ENCODE measurements at regions not wholly inside any gene's neighbourhood (a gene's known extent, or its start where the extent isn't known, plus 50 kb on each side); places are given as distances from the start of the nearest gene placed in this dataset.

DNA sequence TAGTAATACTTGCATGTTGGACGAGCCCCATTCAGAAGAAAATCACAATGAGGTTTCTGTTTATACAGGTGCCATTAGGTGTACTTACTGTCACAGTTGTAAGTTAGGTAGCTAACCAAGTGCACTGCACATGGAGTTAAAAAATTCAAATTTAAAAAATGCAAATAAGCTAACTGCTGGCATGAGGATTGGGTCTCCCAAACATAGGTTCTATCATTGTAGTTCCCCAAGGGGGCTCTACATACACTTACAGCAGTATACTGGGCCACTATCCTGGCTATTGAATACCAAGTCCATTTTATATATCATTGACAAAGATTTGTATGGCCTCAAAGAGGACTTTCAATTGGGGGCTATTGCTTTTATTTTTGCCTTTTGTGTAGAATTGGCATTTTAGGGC, 153.4 kb downstream of the FMR1NB start:
- H3K27ac ChIP-seq (replicated peaks): no peak overlapping the region
- TF ChIP-seq, protein P1, sequence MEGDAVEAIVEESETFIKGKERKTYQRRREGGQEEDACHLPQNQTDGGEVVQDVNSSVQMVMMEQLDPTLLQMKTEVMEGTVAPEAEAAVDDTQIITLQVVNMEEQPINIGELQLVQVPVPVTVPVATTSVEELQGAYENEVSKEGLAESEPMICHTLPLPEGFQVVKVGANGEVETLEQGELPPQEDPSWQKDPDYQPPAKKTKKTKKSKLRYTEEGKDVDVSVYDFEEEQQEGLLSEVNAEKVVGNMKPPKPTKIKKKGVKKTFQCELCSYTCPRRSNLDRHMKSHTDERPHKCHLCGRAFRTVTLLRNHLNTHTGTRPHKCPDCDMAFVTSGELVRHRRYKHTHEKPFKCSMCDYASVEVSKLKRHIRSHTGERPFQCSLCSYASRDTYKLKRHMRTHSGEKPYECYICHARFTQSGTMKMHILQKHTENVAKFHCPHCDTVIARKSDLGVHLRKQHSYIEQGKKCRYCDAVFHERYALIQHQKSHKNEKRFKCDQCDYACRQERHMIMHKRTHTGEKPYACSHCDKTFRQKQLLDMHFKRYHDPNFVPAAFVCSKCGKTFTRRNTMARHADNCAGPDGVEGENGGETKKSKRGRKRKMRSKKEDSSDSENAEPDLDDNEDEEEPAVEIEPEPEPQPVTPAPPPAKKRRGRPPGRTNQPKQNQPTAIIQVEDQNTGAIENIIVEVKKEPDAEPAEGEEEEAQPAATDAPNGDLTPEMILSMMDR (IDR thresholded peaks at IDR 0.05; ENCODE audit: borderline replicate concordance): no peak
- H3K27me3 ChIP-seq (ENCODE audit: low read depth): no peaks in the 10 kb centered on the region
- intact Hi-C loops (cut with micrococcal nuclease): no loop called here
- H3K9me3 ChIP-seq (replicated peaks): no peaks in the 10 kb centered on the region
- no peak overlapping the region for H3K4me3 ChIP-seq
- H3K36me3 ChIP-seq: no peaks in the 10 kb centered on the region
- no peaks in the 10 kb centered on the region for H3K4me1 ChIP-seq
- no peak for DNase-seq

DNA sequence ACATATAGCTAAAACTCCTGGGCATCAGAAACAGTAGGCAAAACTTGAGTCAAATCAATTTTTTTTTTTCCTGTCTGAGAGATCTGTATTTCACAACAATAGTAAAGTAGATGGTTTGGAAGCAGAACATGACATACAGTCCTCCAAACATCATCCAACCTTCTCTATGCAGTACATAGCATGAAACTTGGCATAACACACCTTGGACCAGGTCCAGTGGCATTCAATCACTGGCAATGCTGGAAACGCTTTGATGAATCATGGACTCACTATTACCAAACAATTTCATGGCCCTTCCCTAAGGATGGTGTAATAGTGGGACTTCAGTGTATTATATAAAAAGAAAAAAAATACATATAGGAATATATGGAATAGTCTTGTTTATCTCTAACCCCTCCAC, 154.6 kb downstream of the FMR1NB start:
- no peaks in the 10 kb centered on the region for H3K36me3 ChIP-seq
- no peaks in the 10 kb centered on the region for H3K4me1 ChIP-seq
- TF ChIP-seq, protein P1 (IDR thresholded peaks at IDR 0.05; ENCODE audit: borderline replicate concordance): no peak
- DNase-seq: no peak
- H3K27me3 ChIP-seq (ENCODE audit: low read depth): no peaks in the 10 kb centered on the region
- no peaks in the 10 kb centered on the region for H3K9me3 ChIP-seq (replicated peaks)
- H3K27ac ChIP-seq (replicated peaks): no peak overlapping the region
- no peak overlapping the region for H3K4me3 ChIP-seq
- intact Hi-C loops (cut with micrococcal nuclease): no loop called here

DNA sequence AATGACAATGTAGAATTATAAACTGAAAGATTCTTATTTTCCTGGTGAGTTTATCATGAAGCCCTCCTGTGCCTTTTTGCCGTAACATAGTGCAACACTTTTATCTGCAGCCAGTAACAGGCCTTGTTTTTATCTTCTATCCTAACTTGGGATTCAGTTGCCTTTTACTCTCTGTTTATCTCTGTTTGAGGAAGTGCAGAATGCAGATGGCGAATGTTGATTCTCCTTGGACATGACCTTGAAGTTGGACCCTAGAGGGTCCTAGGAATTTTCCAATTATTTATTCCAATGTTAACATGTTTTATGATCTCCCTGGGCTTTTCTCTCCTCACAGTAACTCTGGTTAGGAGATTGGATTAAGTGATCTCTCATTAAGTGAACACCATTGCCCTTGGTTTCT, 165.0 kb downstream of the FMR1NB start:
- Histone ChIP-seq H3K27ac (replicated peaks) (no peak overlapping the region), H3K4me3 (no peak overlapping the region), H3K27me3 (ENCODE audit: low read depth) (no peaks in the 10 kb centered on the region), H3K36me3 (no peaks in the 10 kb centered on the region), H3K9me3 (replicated peaks) (no peaks in the 10 kb centered on the region), H3K4me1 (no peaks in the 10 kb centered on the region)
- DNase-seq: no peak
- intact Hi-C loops (cut with micrococcal nuclease): no loop called here
- TF ChIP-seq, protein P1 (IDR thresholded peaks at IDR 0.05; ENCODE audit: borderline replicate concordance): no peak

DNA sequence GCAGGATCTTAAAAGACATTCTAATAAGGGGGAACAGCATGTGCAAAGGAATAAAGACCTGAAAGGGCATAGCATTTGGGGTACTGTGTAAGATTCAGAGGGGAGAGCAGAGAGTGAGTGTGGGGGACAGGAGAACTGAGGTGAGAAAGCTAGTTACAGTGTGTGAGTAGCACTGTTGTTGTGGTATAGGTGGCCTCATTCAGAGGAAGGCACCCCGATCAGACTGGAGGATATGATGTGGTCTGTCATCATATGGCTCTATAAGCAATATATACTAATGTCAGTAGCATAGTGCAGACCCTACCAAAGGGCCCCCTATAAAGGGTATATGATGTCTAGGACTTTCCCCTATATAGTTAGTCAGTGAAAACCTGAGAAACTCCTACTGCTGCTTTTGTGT, 175.8 kb downstream of the FMR1NB start:
- TF ChIP-seq, protein P1 (IDR thresholded peaks at IDR 0.05; ENCODE audit: borderline replicate concordance): no peak
- no peak for DNase-seq
- H3K4me1 ChIP-seq: no peaks in the 10 kb centered on the region
- no peaks in the 10 kb centered on the region for H3K9me3 ChIP-seq (replicated peaks)
- H3K36me3 ChIP-seq: no peaks in the 10 kb centered on the region
- H3K27me3 ChIP-seq (ENCODE audit: low read depth): no peaks in the 10 kb centered on the region
- H3K27ac ChIP-seq (replicated peaks): no peak overlapping the region
- intact Hi-C loops (cut with micrococcal nuclease): no loop called here
- H3K4me3 ChIP-seq: no peak overlapping the region

DNA sequence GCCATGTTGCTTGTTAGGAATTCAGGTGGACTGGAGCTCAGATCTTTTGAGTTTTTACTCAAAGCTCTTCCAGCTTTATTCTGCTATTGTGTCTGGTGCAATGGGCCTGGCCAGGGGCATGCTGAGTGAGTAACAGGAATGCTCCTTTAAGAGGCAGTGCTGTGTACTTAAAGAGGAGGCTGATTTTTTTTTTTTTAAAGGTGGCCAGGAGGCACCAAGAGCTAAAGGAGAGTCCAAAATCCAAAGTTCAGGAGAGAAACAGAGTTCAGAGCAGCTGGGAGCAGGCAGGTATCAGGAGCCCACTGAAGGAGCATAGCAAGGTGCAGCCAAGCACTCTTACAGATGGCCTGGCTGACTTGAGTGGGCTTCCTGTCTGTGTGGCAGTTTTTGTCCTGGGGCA, 178.7 kb downstream of the FMR1NB start:
- TF ChIP-seq, protein P1 (IDR thresholded peaks at IDR 0.05; ENCODE audit: borderline replicate concordance): no peak
- Histone ChIP-seq H3K27ac (replicated peaks) (no peak overlapping the region), H3K4me3 (no peak overlapping the region), H3K27me3 (ENCODE audit: low read depth) (no peaks in the 10 kb centered on the region), H3K36me3 (no peaks in the 10 kb centered on the region), H3K4me1 (no peaks in the 10 kb centered on the region), H3K9me3 (replicated peaks) (no peaks in the 10 kb centered on the region)
- DNase-seq: no peak
- intact Hi-C loops (cut with micrococcal nuclease): no loop called here

DNA sequence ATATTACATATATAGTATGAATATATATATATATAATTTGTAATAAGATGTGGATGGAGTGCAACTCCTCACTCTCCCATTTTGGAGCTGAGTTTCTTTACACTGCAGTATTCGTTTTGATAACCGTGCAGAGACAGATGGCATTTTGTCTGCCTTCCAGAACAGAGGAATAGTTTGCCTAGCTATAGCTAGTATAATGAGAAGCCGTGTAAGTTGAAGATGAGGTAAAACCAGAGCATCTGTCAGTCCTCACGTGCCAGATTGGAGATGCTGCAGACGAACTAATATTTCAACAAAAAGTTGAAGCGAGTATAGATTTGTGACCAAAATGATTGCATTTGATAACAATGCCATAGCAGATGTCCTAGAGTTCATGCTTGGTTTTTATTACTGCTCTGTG, 180.6 kb downstream of the FMR1NB start:
- Histone ChIP-seq H3K9me3 (replicated peaks) (no peaks in the 10 kb centered on the region), H3K36me3 (no peaks in the 10 kb centered on the region), H3K27me3 (ENCODE audit: low read depth) (no peaks in the 10 kb centered on the region), H3K4me3 (no peak overlapping the region), H3K27ac (replicated peaks) (no peak overlapping the region), H3K4me1 (no peaks in the 10 kb centered on the region)
- intact Hi-C loops (cut with micrococcal nuclease): no loop called here
- TF ChIP-seq, protein P1 (IDR thresholded peaks at IDR 0.05; ENCODE audit: borderline replicate concordance): no peak
- DNase-seq: no peak

Data from left ventricle myocardium inferior (tissue), 1 donor.